AG10803 (cell line): ENCODE measurements at regions not wholly inside any gene's neighbourhood (a gene's known extent, or its start where the extent isn't known, plus 50 kb on each side); places are given as distances from the start of the nearest gene placed in this dataset.

ENCODE experiments used
- DNase-seq: peaks from one replicate; pipeline ENCODE4 v3.0.0; 2010; ENCODE audit warnings: low read depth
- H3K4me3 ChIP-seq: 2 replicates; pipeline ENCODE4 v1.5.1; 2011; ENCODE audit warnings: mild to moderate bottlenecking, low read length, control low read depth
- TF ChIP-seq, protein P1 (sequence below): conservative IDR thresholded peaks from 2 replicates; pipeline ENCODE4 v1.5.1; 2011; ENCODE audit warnings: mild to moderate bottlenecking, low read length, control low read depth, inconsistent platforms

DNA sequence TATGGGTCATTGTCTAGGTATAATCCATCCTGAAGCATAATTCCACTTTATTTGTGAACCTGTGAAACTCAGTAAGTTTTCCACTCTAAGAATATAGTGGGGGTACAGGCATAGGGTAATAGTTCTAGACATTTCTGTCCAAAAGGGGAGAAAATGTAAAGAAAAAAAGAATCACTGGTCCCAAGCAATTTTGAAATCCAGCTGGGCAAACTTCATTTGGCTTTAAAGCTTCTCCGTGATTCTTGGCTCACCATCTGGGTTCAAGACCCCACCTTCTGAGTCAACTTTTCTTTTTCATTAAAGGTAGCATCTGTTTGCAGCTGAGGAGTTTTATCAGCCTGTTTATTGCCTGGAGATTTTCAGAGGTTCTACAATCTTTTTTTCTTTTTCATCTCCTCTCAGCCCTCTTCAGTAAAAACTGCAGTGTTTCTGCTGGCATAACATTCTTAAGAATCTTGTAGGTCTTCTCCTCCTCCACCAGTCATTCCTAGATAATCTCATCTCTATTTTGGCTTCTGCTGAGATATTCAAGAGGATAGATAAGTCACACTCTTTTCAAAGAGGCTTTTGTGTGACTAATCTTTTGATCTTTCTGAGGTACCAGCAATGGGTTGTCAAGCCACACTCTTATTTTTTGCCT, 126.1 kb upstream of the PITX1 start:
- no peak for DNase-seq
- TF ChIP-seq, protein P1, sequence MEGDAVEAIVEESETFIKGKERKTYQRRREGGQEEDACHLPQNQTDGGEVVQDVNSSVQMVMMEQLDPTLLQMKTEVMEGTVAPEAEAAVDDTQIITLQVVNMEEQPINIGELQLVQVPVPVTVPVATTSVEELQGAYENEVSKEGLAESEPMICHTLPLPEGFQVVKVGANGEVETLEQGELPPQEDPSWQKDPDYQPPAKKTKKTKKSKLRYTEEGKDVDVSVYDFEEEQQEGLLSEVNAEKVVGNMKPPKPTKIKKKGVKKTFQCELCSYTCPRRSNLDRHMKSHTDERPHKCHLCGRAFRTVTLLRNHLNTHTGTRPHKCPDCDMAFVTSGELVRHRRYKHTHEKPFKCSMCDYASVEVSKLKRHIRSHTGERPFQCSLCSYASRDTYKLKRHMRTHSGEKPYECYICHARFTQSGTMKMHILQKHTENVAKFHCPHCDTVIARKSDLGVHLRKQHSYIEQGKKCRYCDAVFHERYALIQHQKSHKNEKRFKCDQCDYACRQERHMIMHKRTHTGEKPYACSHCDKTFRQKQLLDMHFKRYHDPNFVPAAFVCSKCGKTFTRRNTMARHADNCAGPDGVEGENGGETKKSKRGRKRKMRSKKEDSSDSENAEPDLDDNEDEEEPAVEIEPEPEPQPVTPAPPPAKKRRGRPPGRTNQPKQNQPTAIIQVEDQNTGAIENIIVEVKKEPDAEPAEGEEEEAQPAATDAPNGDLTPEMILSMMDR: no peak
- H3K4me3 ChIP-seq: no peak overlapping the region

DNA sequence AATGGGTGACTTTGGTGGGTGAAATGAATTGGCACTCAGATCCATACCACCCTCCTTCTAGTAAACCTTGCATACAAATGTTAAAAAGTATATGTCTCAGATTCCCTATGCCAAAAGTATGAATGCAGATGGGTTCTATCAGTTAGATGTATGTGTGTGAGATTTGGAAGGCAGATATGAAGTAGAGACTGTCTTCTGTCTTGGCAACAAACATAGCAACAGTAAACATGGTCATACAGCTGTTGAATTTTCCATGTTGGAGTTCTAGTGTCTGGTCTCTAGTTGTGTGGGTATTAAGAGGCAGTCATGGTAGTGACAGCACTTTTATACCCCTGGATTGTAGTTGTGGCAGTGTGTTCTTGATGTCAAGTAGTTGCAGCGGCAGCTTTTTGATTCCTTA, 125.6 kb upstream of the PITX1 start:
- no peak for DNase-seq
- no peak overlapping the region for H3K4me3 ChIP-seq
- TF ChIP-seq, protein P1: no peak

DNA sequence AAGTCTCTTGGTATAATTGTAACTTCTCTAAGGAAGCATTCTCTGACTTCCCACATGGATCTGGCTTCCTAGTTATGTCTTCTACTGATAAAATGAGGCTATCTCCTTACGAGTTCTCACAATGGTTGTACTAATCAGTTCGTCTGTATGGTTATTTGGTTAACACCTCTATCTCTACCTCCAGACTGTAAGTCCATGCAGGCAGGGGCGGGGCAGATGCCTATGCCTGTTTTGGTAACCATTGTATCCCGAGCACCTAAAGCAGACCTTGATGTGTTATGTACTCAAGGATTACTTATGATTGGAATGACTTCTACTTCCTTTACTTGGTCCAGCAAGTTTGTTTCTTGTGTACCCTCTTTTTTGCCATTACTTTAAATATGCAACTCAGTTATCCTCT, 125.0 kb upstream of the PITX1 start:
- no peak for DNase-seq
- TF ChIP-seq, protein P1: no peak
- no peak overlapping the region for H3K4me3 ChIP-seq

DNA sequence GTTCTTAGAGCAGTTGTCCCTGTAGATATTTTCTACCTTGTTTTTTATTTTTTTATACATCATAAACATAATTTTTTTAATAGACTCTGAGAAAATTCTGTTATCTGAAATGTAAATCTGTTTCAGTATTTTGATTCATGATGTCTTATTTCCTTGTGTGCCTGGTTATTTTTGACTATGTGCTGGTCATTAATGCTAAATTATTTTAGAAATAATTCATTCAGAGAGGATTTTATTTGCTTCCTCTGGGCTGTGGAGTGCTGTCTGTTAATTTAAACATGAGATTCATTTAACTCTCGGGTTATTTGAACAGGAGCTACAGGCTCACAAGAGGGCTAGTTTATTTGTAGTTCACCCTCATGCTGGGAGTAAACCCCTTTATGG, 124.3 kb upstream of the PITX1 start:
- DNase-seq: no peak
- TF ChIP-seq, protein P1: no peak
- H3K4me3 ChIP-seq: no peak overlapping the region

DNA sequence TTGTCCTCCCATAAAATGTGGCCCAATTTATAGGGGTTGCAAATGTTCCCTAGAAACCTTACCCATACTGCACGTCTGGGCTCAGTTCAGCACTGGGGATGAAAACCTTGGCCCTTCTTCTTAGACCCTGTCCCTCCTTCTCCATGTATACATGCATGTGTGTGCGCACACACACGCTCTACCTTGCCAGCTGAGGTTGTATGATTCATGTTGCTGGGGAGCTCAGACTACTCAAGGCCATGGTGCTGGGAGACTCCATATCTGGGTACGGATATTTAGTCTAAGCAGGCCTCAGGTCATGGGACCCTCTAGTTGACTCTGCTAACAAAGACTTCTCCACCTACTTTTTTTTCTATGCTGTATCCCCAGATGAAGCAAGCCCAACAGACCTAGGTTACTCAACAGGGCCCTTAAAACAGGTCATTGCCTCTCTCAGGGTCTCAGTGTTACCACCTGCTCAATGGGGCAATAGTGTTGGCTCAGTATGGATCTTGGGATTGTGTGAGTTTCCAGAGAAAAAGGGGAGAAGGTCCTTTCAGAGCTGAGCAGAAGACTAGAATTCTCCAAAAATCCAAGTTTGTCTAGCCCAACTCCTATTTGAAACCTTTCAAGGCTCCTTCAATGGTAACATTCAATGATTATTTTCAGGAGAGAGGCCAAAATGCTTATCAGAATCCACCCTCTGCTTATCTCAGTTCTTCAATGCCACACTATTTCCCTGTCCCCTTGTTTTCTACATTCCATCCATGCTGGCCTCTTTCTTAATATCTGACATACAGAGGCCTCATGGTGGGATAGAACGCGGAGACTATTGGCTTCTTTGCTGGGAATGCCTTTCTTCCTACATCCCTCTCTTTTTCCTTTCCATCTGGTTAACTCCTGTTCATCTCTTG, 123.6 kb upstream of the PITX1 start:
- H3K4me3 ChIP-seq: no peak overlapping the region
- DNase-seq: no peak
- TF ChIP-seq, protein P1: no peak

DNA sequence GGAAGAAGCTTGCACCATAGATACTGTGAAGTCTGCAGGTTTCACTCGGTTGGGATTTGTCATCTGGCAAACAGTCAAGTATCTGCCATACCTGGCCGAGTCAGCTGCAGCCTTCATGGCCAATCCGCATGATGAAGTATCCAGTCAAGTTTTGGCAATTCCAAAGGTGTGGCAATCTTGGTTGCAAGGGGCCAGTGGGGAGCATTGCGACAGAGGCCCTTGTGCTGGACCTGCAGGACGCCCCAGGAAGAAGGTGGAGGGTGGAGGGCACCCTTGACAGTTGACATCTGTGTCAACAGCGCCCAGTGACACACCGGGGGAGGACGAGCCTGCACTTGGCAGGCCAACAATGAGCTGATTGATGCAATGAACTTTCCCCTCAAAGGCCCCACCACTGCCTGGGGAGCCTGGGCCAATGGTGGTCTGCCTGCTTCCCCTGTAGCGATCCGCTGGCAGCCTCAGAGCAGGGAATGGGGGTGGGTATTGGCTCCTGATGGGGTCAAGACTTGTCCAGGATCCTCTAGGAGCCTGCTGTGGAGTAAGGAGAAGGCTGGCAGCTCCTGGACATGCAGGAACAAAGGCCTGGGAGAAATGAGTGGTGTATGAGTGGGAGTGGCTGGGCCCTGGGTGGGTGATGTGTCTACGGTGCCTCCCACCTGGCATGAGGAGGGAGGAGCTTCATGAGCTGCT, 122.8 kb upstream of the PITX1 start:
- TF ChIP-seq, protein P1: no peak
- no peak for DNase-seq
- H3K4me3 ChIP-seq: no peak overlapping the region
